SK-N-SH (cell line): ENCODE measurements at regions not wholly inside any gene's neighbourhood (a gene's known extent, or its start where the extent isn't known, plus 50 kb on each side); places are given as distances from the start of the nearest gene placed in this dataset.

Source experiments
- CTCF ChIP-seq: fragments of 200-600 bp; sonication (generic); IDR thresholded peaks from 2 replicates; pipeline ENCODE4 v1.6.1; 2017; ENCODE audit warnings: antibody characterized with exemption, mild to moderate bottlenecking, moderate library complexity
- EP300 ChIP-seq, 2 experiments: IDR thresholded peaks; 2 replicates each; pipeline versions ENCODE4 v1.4.0 to v1.6.1; 2012; ENCODE audit warnings: borderline replicate concordance in 1 of 2, low read depth in 1 of 2, low read length in 1 of 2
- FOXM1 ChIP-seq: IDR thresholded peaks from 2 replicates; pipeline ENCODE4 v1.4.0; 2012; ENCODE audit warnings: low read depth, mild to moderate bottlenecking
- JUND ChIP-seq: IDR thresholded peaks from 2 replicates; pipeline ENCODE4 v1.4.0; 2012
- MAX ChIP-seq: IDR thresholded peaks from 2 replicates; pipeline ENCODE4 v1.4.0; 2012; ENCODE audit warnings: low read depth
- POLR2AphosphoS5 ChIP-seq: IDR thresholded peaks from 2 replicates; pipeline ENCODE4 v1.6.1; 2012; ENCODE audit warnings: low read depth, low read length
- RCOR1 ChIP-seq: fragments of 150-350 bp; IDR thresholded peaks from 2 replicates; pipeline ENCODE4 v1.6.1; 2017; ENCODE audit warnings: antibody characterized with exemption, low read length
- REST ChIP-seq: IDR thresholded peaks from 2 replicates; pipeline ENCODE4 v1.6.1; 2012; ENCODE audit warnings: mild to moderate bottlenecking, low read depth, low read length, moderate library complexity
- RFX5 ChIP-seq: IDR thresholded peaks from 2 replicates; pipeline ENCODE4 v1.6.1; 2012; ENCODE audit warnings: mild to moderate bottlenecking, improper control_type of control experiment, low read length
- TAF1 ChIP-seq: IDR thresholded peaks from 2 replicates; pipeline ENCODE4 v1.6.1; 2012; ENCODE audit warnings: low read depth, mild to moderate bottlenecking, low read length, moderate library complexity, borderline replicate concordance

- TF ChIP-seq CTCF (no peak), POLR2AphosphoS5 (no peak), MAX (no peak), REST (no peak), JUND (no peak), TAF1 (no peak), EP300 (IDR thresholded peaks at IDR 0.05; ENCODE audit: borderline replicate concordance in 1 of 2, low read depth in 1 of 2, low read length in 1 of 2) (no peak), RFX5 (no peak), RCOR1 (no peak), FOXM1 (no peak)
These were observed 176.1 kb downstream of the KLF13 start for GRCh38 chr15:31502541-31503229.
